ENCODE measurements at regions not wholly inside any gene's neighbourhood (a gene's known extent, or its start where the extent isn't known, plus 50 kb on each side); places are given as distances from the start of the nearest gene placed in this dataset.

GRCh38 chrX:86910602-86911311, 606.8 kb upstream of the KLHL4 start:
- no peak for TF ChIP-seq POLR2A (IDR thresholded peaks at IDR 0.05)
- no peak for TF ChIP-seq CTCF (IDR thresholded peaks at IDR 0.05)
